ELF-1 (cell line): ENCODE measurements at regions not wholly inside any gene's neighbourhood (a gene's known extent, or its start where the extent isn't known, plus 50 kb on each side); places are given as distances from the start of the nearest gene placed in this dataset.

Experiments used
- DNase-seq: peaks from one replicate; pipeline ENCODE4 v3.0.0-alpha.2; 2016; ENCODE audit warnings: low read depth, low spot score

DNA sequence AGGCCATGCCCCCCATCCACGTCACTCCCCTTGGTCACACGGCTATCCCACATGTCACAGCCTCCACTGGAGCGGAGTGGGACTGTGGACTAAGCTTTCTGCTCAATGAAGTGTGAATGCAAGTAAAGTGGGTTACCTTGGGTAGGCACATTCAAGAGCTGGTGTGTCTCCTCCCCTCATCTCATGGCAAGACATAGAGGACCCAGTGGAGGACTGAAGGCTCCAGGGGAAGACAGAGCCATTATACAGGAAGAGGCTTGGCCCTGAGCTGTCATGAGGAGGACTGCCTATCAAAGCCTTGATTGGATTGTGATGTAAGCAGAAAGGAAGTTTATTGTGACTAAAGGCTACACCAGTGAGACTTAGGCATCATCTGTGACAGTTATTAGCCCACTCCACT lies 129.2 kb upstream of the CCL2 start:
- DNase-seq, result no peak

DNA sequence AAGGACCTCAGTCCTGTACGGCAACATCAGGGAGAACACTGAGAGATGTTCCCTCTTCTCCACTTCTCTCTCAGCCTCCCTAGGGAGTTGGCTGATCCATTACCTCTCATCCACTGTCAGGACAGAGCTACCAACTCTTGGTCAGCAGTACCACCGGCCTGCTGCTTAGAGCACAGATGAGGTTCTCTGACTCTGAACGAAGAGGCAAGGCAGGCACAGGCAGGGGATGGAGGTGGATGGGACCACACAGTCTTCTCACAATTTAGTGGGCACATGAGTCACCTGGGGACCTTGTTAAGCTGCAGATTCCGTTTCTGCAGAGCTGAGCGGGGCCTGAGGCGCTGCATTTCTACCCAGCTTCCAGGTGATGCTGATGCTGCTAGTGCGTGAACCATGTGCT lies 128.6 kb upstream of the CCL2 start:
- DNase-seq, result no peak

DNA sequence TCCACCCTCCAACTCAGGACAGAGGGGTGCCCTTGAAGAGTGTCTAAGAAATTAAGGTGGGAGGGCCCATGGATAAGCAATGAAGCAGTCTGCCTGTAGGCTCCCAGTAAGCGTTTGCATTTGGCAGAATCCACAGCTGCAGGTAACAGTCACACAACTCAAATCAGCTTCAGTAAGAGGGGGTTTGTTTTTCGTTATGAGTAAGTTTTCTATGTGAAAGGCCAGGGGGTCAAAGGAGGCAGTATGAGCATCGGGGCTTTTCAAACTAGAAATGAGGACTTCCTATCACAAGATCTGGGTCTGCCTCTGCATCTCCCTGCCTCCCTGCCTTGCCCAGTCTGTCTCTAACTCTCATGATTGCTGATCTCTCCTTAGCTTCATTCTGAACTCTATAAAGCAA lies 128.1 kb upstream of the CCL2 start:
- no peak for DNase-seq

DNA sequence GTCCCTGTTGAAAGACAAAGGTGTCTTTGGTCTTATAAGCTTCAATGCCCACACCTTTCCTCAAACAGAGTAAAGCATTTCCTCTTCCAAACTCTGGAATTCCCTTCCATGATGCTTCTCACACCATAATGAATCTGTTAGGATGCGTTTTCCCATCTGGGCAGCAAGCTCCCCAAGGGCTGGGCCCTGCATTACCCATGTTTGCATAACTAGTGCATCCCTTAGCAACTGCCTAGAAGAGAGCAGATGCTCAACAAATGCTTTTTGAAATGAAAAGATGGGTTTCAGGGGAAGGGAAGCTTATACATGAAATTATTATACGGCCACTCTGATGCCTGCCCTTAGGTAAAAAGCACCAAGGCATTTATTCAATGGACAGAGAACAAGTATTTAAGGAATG lies 124.5 kb upstream of the CCL2 start:
- no peak for DNase-seq

DNA sequence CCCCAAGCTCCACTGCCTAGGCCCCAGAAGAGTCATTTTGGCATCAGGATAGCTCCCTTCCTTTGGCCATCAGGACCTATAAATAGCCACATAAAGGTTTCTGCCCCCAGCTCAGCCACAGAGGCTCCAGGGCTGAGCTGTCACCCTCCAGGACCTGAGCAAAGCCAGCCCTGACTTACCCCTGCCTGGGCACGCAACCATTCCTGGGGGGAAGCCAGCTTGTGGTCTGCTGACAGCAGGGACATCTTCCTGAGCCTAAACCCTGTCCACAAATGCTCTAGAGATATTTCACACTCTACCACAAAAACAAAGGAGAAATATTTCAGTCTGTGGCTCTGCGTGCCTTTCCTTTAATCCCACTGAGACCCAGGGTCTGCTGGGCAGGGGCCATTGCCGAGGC lies 123.7 kb upstream of the CCL2 start:
- no peak for DNase-seq

DNA sequence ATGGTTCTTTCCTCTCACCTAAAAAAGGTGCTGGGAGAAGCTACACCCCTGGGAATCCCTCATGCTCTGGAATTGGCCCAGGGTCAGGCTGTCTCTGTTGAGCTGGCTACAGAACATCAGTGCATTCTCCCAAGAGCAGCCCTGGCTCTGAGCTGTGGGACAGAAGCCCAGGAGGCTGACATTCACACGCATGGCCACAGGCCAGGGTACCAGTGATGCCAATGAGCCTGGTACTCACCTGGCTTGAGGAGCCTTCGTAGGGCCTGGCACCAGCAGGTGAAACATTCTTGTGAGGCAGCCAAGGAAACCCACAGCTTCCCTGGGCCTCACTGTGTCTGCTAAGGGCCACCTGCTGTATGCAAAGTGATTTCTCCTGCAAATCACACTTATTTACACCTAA lies 121.7 kb upstream of the CCL2 start:
- no peak for DNase-seq

DNA sequence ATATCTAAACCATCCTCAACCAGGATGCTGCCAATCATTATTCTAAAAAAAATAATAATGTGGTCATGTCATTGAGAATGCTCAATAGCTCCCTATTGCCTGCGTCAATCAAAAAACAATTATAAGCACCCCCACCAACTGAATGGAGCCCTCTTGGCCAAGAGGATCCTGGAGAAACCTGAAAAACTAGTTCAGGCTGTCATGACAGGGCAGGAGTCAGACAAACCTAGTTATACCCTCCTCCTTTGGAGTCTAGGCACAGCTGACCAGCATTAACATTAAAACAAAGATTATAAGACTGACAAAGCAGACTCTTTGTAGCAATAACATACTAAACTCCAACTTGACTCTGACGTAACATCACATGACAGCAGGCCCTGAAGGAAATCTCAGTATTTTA lies 119.2 kb upstream of the CCL2 start:
- peak; percentile 47 for DNase-seq

DNA sequence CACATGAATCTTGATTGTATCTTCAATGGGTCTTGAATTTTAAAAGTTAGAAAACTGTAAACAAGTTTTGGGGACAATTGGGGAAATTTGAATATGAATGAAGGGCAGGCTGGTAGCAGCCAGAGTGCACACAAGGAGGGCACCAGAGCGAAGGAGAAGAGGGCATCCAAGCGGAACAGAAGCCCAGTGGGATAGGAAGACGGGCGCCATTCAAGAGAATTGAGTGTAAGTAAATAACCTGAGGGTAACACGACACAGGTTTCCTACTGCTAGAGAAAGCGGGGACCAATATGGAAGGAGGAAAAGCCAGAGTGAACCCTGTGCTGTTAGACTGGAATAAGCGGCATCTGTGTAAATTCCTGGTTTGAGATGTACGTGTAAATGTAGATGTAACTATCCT lies 115.1 kb upstream of the CCL2 start:
- no peak for DNase-seq

DNA sequence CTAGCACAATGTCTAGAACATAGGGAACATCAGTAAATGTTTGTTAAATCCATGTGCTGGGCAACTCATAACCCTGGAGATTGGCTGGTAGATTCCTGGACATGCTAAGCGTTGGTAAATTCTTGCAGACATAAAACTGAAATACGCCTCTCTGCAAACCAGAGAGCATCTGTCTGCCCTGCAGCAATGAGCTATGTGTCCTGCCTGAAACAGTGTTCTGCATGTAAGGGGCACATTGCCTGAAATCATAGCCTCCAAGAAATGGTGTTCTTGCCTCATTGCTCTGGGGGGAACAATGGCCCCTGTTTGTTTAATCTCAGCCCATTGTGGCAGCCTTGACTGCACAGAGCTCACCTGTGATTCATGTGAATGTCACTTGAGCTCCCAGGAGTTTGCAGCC lies 113.5 kb upstream of the CCL2 start:
- no peak for DNase-seq

DNA sequence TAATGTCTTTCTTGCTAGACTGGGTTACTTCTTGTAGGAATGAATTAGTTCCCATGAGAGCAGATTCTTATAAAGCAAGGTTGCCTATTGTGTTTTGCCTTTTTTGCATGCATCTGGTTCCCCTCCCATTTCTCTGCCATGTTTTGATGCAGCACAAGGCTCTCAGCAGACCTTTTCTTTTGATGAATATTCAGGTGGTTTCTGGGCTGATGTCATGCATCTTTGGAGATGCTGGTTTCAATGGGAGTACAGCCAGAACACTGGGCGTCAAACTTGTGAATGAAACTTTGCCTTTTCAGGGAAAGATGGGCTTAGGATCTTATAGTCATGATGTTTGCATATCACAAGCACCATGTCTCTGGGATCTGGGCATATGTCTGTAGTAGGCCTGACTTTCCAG lies 111.7 kb upstream of the CCL2 start:
- no peak for DNase-seq

DNA sequence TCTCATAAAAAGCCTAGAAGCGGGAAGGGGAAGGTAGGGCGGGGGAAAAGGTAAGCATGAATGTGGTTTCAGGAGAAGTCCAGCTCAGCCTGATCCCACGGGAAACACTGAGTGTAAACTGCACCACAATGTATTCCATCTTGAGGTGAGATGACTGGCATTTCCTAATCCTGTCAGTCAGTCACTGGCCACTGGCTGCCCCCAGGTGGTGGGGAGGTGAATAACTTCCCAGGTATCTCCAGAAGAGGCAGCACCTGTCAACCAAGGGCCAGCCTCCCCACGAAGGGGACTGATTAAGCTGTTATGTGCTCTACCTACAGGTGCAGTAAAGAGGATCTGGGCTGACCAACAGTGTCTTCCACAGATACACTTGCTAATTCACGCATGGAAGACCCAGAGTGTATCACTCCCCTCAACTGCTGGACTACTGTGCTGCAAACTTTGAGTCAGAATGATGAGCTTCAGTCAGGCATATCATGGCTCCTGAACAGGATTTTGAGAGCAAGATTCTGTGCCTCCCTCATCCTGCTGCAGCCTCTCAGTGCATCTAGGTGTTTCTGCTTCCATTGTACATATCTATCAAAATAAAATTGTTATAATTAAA lies 108.5 kb upstream of the CCL2 start:
- peak; percentile 69 for DNase-seq

DNA sequence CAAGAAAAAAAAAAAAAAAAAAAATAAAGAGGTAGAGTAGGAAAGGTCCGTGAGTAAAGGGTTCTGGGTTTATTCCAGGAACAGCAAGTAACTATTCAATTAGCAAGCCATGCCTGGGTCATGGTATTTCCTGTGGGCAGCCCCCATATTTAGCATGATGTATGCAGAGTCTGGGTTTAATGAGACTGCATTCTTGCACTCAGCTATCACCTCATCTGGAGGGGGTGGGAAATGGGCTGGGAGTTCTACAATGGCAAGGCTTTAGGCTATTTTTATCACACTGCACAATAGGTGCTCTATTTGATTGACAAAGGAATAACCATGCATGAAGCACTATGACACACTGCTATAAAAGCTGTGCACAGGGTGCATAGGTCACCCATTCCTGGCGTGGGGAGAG lies 104.0 kb upstream of the CCL2 start:
- DNase-seq, result no peak

DNA sequence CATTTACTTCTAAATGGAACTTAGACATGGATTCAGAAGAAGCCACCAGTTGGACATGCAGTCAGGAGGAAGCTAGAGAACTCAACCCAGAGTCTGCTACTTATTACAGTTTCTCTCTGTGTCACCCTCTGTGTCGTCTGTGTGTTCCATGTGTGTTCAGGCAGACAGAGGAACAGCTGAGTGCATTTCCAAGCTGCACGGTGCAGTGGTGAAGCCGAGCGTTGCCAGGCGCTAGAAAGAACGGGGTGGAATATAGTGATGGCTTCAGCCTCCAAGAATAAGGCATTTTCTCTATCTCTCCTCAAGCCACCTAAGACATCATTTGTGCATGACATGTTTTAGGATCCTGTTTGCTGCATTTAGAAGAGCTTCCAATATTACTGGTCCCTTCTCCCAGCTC lies 101.1 kb upstream of the CCL2 start:
- no peak for DNase-seq

DNA sequence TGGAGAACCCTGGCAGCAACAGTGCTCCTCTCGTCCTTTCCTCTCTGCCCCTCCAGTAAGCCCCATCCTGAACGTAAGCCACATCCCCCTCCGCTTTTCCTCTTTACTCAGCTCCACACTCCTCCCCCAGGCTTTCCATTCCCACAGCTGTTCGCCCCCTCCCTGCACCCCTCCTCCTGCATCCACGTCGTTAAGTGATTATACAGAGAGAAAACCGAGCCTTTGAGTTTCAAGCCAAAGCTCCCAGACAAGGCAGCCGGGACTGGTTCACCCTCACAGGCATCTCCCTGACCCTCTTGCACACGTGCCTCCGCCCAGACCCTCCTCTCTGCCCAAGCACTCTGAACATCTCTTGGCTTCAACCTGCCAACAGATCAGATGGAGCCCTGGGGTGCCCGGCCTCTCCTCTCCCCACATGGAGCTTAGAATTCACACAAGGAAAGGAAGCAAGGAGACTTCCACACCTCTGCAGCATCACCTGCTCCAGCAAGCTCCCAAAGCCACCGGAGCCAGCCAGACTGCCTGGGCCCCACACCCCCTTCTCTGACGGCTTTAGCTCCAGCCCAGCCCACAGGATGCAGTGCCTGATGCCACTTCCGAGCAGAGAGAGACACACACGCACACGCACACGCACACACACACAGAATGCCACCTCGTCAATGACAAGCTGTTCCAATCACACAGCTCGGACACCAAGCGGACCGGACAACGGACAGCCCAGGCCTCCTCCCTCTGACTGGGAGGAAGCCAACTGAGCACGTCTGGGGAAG lies 99.9 kb upstream of the CCL2 start:
- DNase-seq, result no peak

DNA sequence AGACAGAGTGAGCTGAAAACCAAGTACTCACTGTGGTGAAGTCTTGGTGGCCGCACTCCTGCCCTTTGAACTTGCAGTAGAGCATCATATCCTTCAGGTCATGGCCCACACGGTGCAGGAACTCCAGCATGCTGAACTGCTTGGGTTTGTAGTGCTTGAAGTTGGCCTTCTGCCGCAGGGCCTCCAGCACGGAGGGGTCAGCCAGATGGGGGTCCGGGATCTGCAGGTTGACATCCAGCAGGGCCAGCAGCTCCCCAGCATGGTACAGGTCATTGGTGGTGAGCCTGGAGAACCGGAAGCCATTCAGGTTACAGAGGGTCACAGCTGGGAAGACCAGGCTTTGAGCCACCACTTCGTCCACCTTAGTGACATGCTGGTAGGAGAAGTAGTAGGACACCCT lies 99.1 kb upstream of the CCL2 start:
- DNase-seq, result no peak

DNA sequence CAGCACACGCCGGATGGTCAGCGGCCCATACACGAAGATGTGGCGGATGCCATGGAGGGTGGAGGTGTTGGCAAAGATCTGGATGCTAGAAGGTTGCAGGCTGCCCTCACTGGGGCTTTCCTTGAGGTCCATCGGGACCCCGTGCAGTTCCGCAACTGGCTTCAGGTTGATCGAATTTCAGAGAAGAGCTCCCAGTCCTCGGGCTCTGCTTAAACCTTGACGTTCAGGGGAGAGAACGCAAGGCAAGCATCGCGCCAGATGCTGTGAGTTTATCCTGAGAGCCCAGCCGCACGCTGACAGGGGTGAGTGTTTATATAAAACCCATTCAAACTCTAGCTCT lies 98.7 kb upstream of the CCL2 start:
- peak; percentile 17 for DNase-seq

DNA sequence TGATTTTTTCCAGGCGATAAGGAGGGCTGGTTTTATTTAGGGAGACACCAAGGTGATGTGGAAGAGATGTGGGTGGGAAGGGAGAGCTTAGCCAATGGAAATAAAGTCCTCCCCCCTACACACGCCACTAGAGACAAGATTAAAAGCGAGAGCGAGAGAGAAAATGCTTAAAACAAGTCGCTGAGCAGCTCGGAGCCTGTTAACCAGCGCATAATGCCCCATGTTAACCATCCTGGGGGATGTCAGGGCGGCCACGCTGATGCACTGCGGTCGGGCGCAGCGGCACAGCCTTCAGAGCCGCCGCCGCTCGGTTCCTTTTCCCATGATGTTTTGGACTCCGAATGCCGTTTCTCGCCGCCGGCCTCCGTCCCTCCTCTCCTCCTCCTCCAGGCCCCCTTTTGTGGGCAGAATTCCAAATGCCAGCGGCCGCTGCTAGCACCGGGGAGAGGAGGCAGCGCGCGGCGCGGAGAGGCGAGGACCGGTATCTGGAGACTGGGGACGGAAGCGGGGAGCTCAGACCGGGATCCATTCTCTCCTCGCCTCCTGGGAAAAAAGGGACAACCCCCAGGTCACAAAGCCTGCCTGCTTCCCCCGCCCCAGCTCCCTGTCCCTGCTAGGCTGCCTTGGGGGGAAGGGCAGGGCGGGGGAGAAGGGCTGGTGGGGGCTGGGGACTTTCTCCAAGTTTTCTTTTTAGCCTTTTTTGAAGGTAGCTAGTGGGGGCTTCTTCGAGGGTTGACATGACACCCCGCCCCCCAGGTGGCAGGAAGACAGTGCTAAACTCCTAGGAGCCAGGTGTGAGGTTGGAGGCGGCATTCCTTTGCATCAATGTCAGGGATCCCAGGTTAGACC lies 98.1 kb upstream of the CCL2 start:
- peak; percentile 77 for DNase-seq

DNA sequence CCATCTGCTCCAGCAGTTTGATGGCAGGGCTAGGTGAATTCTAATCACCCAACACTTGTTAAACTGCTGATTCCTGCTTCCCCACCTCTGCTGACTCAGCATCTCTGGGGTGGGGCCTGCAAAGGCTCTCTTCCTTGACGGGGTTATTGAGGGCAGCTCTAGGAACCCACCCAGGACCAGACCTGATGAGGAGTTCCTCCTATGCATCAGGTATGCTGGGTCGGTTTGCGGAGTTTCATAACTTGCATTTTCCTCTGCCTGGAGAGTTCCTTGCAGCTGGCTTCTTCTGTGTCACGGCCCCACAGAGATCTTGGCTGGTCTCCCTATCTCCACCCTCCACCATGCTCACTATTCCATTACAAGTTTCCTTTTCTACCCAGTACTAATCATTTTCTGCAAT lies 93.4 kb upstream of the CCL2 start:
- no peak for DNase-seq

DNA sequence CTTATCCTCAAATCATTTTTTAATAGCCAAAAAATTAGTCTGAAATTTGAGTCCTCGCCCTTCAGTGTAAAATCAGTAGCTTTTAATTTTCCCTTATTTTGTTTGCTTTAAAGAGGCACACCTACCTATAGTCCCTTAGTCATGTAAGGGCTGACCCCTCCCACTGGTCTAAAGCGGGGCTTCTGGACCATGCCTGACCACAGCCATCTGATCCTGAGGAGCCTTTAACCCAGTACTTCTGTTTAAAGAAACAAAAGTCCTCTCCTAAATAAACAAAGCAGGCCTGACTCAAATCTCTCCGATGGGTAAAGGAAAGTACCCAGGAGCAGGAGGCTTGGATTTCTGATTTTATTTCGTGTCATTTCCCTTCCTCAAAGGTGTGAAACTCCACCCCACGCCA lies 92.0 kb upstream of the CCL2 start:
- no peak for DNase-seq

DNA sequence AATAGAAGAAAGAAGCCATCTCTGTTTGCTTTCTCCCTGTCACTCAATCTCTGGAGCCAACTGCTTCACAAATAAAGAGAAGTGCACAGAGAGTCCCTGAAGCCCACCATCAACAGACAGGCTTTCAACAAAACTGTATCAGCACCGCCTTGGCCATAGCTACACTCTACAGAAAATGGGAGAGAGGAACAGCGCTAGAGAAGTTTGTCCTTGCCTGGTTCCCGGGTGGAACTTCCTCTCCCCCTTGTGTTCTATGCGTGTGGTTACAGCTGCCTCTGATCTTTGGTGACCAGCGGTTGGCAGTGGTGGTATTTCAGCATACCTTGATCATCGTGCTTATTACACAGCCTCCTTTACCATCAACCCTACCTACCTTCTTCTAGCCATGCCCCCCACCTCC lies 91.4 kb upstream of the CCL2 start:
- DNase-seq, result peak; percentile 43

DNA sequence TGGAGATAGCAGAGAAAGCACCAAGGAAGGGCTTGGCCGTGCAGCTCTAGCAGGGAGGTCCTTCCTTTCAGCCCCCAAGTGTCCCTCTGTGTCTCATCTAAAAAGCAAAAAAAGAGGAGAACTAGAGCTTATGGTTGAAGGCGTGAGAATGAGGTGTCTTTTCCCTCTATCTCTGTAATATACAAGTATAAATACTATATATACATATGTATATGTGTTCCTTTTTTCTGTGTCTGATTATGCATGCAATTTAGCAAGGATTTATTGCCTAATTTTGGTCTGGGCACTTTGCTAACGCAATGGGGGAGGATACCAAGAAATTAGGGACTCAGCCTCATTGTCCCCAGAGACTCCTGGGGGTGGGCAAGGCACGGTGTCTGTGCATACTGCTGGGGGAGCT lies 90.2 kb upstream of the CCL2 start:
- DNase-seq, result no peak

DNA sequence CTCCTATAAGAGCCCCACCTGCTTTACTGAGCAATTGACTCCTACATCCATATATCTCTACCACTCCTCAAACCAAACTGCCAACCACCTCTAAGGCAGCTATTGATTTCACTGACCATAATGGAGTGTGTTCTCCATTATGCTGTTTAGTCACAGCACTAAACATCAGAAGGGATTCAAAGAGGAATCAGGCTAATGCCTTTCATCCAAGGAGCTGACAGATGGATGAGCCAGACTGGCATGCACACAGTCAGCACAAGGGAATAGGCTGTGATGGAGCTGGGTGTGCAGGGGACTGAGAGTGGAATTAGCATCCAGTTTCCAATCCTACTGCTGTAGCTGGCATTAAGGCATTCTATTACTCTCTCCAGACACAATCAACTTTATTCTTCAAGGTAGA lies 88.7 kb upstream of the CCL2 start:
- no peak for DNase-seq

DNA sequence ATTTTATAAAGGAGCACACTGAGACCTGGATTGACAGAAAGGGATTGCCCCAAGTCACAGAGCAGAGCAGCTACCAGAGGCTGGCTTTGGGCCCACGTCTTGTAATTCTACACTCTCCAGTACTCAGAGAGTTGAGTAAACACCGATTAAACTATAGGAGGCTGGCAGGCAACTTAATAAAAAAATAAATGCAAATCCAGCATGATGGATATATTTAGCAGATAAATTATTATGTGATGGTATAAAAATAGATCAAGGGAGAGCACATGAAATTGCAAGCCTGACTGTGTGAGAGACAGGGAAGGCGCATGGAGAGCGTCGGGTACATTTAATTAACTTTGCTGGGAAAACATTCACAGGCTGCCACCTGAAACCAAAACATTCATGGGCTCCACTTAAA lies 87.7 kb upstream of the CCL2 start:
- DNase-seq, result no peak
